HG02763 (cell line): ENCODE measurements at regions not wholly inside any gene's neighbourhood (a gene's known extent, or its start where the extent isn't known, plus 50 kb on each side); places are given as distances from the start of the nearest gene placed in this dataset.
"Not testable (repeated sequence)": the region's sequence is repeated elsewhere in the genome, so short reads cannot be mapped to it uniquely, and the experiment has no call there.

Experiments used
- ATAC-seq: cut with Tn5 transposase; IDR thresholded peaks from one replicate; pipeline ENCODE4 v1.9.1; 2021; ENCODE audit warnings: mild to moderate bottlenecking, moderate library complexity; ENCODE audit not compliant: unreplicated experiment

DNA sequence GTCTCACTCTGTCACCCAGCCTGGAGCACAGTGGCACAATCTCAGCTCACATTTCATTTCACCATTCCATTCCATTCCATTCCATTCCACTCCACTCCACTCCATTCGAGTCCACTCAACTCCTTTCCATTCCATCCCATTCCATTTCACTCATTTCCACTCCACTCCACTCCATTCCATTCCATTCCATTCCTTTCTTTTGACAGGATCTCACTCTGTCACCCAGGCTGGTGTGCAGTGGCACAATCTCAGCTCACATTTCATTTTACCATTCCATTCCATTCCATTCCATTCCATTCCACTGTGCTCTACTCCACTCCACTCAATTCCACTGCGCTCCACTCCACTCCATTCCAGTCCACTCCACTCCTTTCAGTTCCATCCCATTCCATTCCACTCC lies 639.6 kb downstream of the TP53TG3F start:
- ATAC-seq = not testable (repeated sequence)
